ENCODE measurements at regions not wholly inside any gene's neighbourhood (a gene's known extent, or its start where the extent isn't known, plus 50 kb on each side); places are given as distances from the start of the nearest gene placed in this dataset.

DNA sequence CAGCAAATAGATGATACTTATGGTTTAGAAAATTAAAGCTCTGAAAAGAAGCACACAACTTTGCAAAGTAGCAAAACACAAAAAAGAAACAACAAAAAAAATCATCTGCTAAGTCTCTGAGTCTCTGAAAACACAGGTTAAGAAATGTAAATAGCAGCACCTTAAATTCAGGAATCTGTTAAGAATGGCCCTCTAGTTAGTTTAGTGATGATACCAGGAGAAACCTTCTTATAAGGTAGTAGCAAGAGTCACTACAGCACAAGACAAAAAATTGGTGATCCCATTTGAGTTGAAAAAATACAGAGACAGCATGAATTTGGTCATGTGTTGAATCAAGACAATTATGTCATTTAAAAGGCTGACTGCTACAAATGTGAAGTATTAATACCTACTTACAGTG, 308.2 kb upstream of the ADGRL3 start:
- TF ChIP-seq, protein P1, sequence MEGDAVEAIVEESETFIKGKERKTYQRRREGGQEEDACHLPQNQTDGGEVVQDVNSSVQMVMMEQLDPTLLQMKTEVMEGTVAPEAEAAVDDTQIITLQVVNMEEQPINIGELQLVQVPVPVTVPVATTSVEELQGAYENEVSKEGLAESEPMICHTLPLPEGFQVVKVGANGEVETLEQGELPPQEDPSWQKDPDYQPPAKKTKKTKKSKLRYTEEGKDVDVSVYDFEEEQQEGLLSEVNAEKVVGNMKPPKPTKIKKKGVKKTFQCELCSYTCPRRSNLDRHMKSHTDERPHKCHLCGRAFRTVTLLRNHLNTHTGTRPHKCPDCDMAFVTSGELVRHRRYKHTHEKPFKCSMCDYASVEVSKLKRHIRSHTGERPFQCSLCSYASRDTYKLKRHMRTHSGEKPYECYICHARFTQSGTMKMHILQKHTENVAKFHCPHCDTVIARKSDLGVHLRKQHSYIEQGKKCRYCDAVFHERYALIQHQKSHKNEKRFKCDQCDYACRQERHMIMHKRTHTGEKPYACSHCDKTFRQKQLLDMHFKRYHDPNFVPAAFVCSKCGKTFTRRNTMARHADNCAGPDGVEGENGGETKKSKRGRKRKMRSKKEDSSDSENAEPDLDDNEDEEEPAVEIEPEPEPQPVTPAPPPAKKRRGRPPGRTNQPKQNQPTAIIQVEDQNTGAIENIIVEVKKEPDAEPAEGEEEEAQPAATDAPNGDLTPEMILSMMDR (conservative IDR thresholded peaks at IDR 0.05; ENCODE audit: low read depth, low read length) = no peak
- TF ChIP-seq EZH2phosphoT487 (IDR thresholded peaks at IDR 0.05; ENCODE audit: borderline replicate concordance, low read length) = no peak

Data from PC-3 (cell line).